Limb (tissue), 2 donors: ENCODE measurements at regions not wholly inside any gene's neighbourhood (a gene's known extent, or its start where the extent isn't known, plus 50 kb on each side); places are given as distances from the start of the nearest gene placed in this dataset.

Source experiments
- DNase-seq, 2 donors: peaks; one replicate each; pipeline ENCODE4 v3.0.0-alpha.2; 2016; ENCODE audit errors: extremely low spot score in 2 of 2

DNA sequence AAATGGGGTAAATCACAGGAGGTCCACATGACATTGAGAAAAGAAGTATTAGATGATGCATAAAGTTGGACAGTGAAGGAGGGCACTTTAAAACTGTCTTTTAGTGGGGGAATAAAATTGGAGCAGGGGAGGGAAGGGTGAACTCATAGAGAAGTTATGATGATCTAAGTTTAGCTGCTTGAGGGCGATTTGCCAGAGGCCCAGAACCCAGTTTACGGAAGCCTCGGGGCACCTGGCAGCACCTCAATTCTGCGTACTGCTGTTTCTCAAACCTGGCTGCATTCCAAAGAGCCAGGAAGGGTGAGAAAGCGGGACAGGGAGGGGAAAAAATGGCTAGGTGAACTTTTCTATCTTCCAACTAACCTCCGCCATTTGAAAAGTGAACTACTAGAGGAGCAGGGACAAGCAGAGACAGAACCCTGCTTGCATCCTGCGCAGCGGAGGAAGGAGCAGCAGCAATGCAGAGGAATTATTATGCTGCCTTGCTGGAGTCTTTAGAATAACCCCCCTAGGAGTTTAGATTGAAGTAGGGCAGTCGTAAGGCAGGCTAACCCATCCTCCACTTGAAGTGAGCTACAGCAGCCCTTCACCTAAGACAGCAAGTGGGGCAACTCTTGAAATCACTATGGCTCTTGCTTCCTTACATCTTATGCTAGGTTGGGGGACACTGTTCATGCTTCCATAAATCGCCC is 316.8 kb downstream of the BRINP1 start:
- no peak for DNase-seq

DNA sequence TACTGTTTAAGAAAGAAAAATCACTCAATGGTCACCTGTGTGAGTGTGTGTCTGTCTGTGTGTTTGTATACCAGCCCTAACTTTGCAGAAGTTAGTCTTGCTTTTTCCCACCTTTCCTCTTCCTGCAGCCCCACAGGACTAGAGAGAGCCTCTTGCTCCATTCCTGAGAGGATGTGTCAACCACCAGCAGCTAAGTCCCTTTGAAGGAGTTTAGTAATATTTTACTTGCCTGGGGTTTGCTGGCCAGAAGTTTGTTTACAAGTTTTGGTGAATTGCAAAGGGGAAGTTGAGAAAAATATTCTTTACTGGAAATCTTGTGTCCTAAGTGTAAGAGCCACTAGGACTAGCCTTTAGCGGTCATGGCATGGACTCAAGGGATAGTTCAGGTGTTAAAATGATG is 316.2 kb downstream of the BRINP1 start:
- no peak for DNase-seq

DNA sequence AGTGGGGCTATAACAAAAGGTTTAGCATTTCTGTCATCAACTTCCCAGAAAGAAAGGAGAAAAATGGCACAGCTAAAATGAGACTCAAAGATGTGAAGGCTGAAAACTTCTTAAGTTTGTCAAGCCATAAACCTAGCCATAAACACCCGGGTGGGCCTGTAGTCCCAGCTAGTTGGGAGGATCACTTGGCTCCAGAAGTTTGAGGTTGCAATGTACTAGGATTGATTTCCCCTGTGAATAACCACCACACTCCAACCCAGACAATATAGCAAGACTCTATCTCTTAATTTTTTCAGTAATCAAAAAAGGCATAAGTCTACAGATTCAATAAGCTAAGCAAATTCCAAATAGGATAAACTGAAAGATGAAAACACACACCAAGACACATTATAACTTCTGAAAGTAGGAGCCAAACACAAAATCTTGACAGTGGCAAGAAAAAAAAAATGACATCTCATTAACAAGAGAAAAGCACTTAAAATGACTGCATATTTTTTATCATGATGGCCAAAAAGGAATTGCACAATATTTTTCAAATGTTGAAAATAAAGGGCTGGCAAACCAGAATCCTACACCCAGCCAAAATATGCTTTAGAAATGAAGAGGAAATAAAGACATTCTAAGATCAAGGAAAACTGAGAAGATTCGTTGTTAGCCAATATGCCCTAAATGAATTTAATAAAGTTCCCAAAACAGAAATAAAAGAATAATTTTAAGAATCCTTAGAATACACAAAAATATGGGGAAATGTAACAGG is 308.4 kb downstream of the BRINP1 start:
- DNase-seq = no peak

DNA sequence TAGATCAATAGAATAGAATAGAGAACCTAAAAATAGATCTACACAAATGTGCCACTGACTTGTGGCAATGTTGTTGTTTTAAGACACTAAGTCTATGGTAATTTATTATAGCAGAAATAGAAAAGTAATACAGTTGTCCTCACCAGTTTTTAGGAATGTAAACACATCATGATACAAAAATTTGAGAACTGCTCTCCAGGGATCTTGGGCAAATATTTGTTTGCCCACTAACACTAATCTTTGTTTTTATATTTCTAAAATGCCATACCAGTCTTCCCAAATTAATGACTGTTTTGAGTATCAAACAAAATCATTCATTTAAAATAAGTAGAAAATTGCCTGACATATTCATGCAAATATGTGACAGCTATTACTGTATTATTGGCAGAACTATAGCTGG is 297.6 kb downstream of the BRINP1 start:
- no peak for DNase-seq

DNA sequence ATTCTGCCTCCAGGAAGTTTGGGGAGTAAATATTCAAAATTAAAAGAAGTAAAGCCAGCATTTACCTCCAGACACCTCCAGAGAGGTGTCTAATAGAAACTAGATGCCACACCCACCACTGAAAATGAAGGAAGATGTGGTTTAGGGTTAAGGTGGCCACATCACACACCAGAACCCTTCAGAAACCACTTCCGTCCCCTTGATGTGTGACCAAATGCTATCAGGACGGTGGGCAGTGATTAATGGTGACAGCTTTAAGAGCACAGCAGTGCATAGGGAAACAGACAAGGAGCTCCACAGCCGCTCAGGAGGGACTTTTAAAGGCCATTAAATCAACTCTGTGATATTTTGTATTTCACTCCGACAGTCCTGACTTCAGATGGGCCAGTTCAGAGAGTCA is 295.2 kb downstream of the BRINP1 start:
- no peak for DNase-seq

DNA sequence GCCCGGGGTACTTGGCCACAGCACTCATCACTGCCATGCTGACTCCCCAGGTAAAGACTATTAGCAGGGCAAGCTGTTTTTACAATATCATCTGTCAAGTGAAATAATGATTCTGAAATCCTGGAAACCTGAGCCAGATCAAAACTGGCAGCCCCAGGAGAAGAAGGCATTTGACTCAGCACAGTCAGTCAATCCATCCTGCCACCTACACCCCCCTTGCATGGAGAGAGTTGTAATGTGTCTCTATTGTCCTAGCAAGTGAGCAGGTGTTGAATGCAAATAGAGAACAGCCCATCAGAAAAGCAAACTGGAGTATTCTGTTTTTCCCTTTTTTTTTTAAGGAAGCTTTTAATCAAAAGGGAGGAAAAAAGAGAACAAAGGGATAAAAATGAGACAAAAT is 291.2 kb downstream of the BRINP1 start:
- no peak for DNase-seq

DNA sequence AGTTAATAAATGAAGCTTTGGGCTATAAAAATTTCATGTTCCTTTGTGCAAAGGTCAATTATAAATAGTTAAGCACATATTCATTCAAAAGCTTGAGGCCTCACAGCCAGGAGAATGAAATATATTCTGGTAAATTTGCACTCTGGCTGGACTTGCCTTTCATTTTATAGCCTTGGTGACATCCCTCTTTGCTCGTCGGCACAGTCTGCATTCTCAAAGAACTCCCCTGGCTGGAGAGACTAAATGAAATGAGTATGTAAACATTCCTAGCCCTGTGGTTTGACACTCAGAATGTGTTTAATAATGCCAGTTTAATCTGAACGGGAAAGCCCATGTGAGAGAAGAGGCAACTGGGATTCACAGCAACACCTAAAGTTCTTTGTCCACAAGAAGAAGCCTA is 285.6 kb downstream of the BRINP1 start:
- DNase-seq = no peak

DNA sequence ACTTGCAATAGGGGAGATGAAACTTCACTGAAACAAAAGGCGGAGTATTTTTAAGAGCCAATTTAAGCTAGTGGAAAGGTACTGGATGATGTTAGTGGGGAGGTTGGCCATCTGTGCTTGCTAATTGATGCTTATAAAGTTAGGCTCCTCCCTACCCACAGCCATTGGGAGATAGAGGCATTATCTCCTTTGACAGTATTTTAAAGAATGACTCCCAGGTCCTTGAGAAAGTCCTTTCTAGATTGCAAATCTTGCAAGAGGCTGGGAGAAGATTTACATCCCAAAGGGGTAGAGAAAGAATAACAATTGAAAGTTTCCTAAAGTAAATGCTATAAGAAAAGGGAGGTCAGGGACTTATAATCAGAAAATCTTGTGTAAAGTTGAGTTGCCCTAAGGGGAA is 282.6 kb downstream of the BRINP1 start:
- no peak for DNase-seq

DNA sequence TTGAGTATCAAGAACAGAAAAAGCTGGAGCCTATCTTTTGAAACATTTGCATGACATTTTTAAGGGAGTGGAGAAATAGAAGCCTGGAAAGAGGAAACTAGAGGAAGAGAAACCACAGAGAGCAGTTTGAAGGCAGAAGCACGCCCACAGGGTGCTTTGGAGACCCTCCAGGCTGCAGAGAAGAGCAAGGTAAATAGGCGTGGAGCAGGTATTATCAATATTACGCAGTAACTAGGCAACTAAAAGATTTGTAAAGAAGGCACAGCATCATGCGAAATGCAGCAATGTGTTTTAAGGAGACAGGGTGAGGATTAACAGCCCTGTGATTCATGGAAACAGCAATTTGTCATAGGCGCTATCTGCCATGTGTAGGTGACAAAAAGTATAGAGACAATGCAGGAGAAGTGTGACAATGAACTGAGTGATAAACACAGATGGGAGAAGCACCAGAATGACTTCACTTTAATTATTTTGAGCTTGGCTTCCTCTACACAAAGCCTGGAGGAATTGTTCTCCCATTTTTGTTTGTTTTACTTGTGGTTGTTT is 281.2 kb downstream of the BRINP1 start:
- no peak for DNase-seq

DNA sequence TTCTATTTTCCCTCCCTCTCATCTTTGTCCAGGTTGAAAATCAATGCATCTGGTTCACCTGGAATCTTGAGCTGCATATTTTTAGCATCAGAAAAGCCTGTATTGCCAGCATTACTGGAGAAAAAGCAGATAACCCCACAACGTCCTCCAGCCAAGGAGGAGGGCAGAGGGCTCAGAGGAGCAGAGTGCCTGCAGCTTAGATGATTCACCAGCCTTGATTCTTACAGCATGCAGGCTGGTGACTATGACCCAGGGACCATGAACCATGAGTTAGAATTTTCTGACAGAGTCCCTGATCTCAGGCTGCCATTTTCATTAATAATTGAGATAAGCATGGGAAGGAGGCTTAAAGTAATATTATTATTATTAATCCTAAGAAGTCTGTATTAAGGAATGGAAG is 278.2 kb downstream of the BRINP1 start:
- no peak for DNase-seq

DNA sequence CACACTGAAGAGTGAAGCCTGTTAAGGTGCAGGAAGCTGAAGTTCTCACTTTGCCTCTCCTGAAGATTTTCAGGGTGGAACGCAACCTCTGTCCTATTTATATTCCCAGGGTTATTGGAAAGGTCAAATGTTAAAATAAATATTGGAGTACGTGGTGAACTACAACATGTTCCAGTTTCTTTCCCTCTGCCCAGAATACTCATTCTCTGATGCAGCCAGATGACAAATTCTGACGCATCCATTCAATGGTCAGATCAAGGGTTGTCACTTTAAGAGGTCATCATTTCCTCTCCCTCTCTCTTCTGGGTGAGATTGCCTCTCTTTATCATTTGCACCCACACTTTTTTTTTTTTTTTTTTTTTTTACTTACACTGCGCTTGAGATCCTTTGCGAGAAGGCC is 277.1 kb downstream of the BRINP1 start:
- DNase-seq = no peak

DNA sequence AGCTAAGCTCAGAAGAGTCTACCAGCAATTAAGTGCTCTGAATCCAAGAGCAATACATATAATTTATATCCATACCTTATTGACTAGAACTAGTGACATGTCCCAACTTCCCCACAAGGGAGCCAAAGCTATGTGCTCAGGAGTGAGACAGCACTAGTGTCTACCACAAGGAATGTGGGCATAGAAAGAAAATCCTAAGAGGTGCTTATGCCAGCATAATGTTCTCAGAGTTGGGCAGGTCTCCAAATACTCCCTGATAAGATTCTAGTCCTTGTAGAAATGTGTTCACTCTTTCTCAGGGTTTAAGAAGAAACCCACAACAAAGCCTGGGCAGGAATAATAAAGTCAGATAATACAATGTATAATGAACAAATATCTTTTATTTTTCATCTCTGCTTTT is 275.1 kb downstream of the BRINP1 start:
- DNase-seq = no peak

DNA sequence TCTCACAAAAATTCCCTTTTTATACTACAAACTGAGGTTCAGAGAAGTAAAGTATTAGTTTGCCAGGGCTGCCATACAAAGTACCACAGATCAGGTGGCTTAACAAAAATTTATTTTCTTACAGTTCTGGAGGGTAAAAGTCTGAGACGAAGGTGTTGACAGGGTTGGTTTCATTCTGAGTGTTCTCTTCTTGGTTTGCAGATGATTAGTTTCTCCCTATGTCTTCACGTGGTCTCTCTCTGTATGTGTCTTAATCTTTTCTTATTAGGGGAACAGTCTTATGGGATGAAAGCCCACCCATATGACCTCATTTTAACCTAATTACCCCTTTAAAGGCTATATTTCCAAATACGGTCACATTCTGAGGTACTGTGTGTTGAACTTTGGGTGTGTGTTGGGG is 274.2 kb downstream of the BRINP1 start:
- DNase-seq = no peak

DNA sequence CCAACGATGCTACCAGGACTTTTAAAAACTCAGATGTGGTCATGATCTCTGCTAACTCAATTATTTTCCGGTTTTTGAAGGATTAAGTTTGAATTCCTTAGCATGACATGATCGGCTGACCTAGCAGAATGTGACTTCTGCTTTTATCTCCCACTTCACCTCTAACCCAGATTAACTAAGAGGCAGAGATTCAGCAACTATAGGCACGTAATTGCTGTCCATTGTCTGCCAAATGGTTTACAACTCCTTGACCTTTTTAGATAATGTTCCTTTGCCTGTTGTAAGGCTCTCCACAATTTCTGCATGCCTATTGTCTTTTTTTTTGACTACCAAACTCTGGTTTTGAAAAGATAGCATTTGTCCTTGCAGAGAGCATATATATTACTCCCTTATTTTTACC is 268.2 kb downstream of the BRINP1 start:
- no peak for DNase-seq

DNA sequence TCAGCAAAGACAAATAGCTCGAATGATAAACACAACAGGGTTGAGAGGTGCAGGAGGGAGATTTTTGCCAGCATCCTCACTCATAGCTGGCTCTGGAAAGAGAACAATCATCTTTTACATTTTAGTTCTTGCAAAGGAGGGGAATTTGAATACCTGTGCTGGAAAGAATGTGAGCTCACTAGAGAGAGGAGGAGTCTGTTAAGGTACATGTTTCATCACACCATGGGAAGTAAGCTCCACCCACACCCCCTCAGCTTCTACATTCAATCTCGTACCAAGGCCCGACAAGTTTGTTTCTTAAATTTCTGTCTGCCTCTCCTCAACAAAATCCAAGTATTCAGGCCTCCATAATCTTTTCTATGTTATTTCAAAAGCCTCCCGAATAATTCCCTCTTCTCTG is 254.6 kb downstream of the BRINP1 start:
- DNase-seq = no peak
